ENCODE measurements at regions not wholly inside any gene's neighbourhood (a gene's known extent, or its start where the extent isn't known, plus 50 kb on each side); places are given as distances from the start of the nearest gene placed in this dataset.

GRCh38 chr11:80533463-80533862 lies 1092.6 kb upstream of the TENM4 start:
- Histone ChIP-seq H3K9ac (ENCODE audit: low read depth in 1 of 2, low read length in 2 of 2) (no peak overlapping the region), H3K27me3 (ENCODE audit: control insufficient read depth in 4 of 4, insufficient read depth in 4 of 4, low read length in 3 of 4) (no peaks in the 10 kb centered on the region), H3K4me3 (ENCODE audit: low read depth in 1 of 3, low read length in 3 of 3) (no peak overlapping the region), H3K9me3 (ENCODE audit: control insufficient read depth in 4 of 4, low read length in 3 of 4) (no peaks in the 10 kb centered on the region), H3K36me3 (ENCODE audit: control insufficient read depth in 4 of 4, insufficient read depth in 3 of 4, low read depth in 1 of 4, low read length in 3 of 4) (no peaks in the 10 kb centered on the region), H3K4me1 (ENCODE audit: control insufficient read depth in 4 of 4, insufficient read depth in 4 of 4, low read length in 3 of 4) (no peaks in the 10 kb centered on the region), H3K27ac (ENCODE audit: low read depth in 1 of 2, low read length in 2 of 2) (no peak overlapping the region)
- 54% methylated on average over 1 of the region's 1 CpG for WGBS
- TF ChIP-seq REST (IDR thresholded peaks at IDR 0.05): no peak
- no peak for TF ChIP-seq GABPA (IDR thresholded peaks at IDR 0.05 in 1 of 2, conservative IDR thresholded peaks at IDR 0.05 in 1 of 2)
- DNase-seq (ENCODE audit: low spot score): no peak

- Histone ChIP-seq H3K9ac (ENCODE audit: low read depth in 1 of 2, low read length in 2 of 2) (no peak overlapping the region), H3K4me1 (ENCODE audit: control insufficient read depth in 4 of 4, insufficient read depth in 4 of 4, low read length in 3 of 4) (no peaks in the 10 kb centered on the region), H3K27ac (ENCODE audit: low read depth in 1 of 2, low read length in 2 of 2) (no peak overlapping the region), H3K27me3 (ENCODE audit: control insufficient read depth in 4 of 4, insufficient read depth in 4 of 4, low read length in 3 of 4) (no peaks in the 10 kb centered on the region), H3K9me3 (ENCODE audit: control insufficient read depth in 4 of 4, low read length in 3 of 4) (no peaks in the 10 kb centered on the region), H3K4me3 (ENCODE audit: low read depth in 1 of 3, low read length in 3 of 3) (no peak overlapping the region), H3K36me3 (ENCODE audit: control insufficient read depth in 4 of 4, insufficient read depth in 3 of 4, low read depth in 1 of 4, low read length in 3 of 4) (no peaks in the 10 kb centered on the region)
- WGBS: 86% methylated on average over 21 of the region's 21 CpGs
- DNase-seq (ENCODE audit: low spot score): no peak
- TF ChIP-seq FOXA1 (IDR thresholded peaks at IDR 0.05) (no peak), EGR1 (IDR thresholded peaks at IDR 0.05; ENCODE audit: low read depth in 2 of 2) (no peak), REST (IDR thresholded peaks at IDR 0.05) (no peak), GABPA (IDR thresholded peaks at IDR 0.05 in 1 of 2, conservative IDR thresholded peaks at IDR 0.05 in 1 of 2) (no peak), RAD21 (IDR thresholded peaks at IDR 0.05) (no peak), ATF3 (IDR thresholded peaks at IDR 0.05) (no peak), YY1 (IDR thresholded peaks at IDR 0.05) (no peak), CTCF (IDR thresholded peaks at IDR 0.05; ENCODE audit: low read depth, low read length, missing input control) (no peak)
Observed at GRCh38 chr11:80532633-80533232, 1091.9 kb upstream of the TENM4 start.

All from liver (tissue), 8 donors.